ENCODE measurements at regions not wholly inside any gene's neighbourhood (a gene's known extent, or its start where the extent isn't known, plus 50 kb on each side); places are given as distances from the start of the nearest gene placed in this dataset.

DNA sequence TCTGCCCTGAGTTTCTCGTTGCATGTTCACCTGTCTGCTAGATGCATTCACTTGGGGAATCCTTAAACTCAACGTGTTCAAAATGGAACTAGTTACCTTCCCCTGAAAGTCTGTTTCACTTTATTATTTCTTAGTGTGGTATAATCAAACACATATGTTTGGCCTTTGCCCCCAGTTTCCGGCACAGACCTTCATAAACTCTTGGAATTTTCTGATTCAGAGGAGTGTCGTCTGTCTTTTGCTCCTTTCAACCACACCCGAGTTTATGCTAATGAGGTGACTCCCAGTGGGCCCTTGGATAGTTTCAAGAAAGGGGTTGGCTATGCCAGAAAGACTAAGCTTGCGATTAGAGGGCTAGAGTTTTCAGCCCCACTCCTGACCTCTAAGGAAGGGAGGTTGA lies 198.9 kb downstream of the CDCA7 start:
- H4K5ac ChIP-seq (ENCODE audit: insufficient read length, low read depth, low read length): no peak overlapping the region
- Mint-ChIP-seq H3K4me1 (peaks cover 13 to 14% of the 10 kb centered on the region in 2 experiments; a peak in 3 of 4 replicates), H3K36me3 (ENCODE audit: insufficient read depth in 1 of 3, low read depth in 3 of 3) (peaks cover 3 to 15% (median 7%) of the 10 kb centered on the region in 3 experiments; a peak in 5 of 7 replicates), H3K4me3 (no peak overlapping the region), H3K27ac (no peak overlapping the region; a peak in 1 of 7 replicates), H3K27me3 (ENCODE audit: low read depth) (no peaks in the 10 kb centered on the region; the same call in 1 of the 2 replicates), H3K9me3 (peaks cover 9 to 15% of the 10 kb centered on the region in 2 experiments; a peak in 4 of 5 replicates)
- H3K56ac ChIP-seq (ENCODE audit: insufficient read length, low read depth, low read length): no peak overlapping the region
- no peak overlapping the region for H3K9ac ChIP-seq (ENCODE audit: extremely low read depth, insufficient read length, low read length)
- H3K4me1 ChIP-seq (ENCODE audit: insufficient read depth, low read length): no peaks in the 10 kb centered on the region; the same call in 1 of the 2 replicates
- no peak overlapping the region for H2AFZ ChIP-seq (ENCODE audit: low read length)
- no peak overlapping the region for H3K4me2 ChIP-seq (ENCODE audit: insufficient read depth, insufficient read length, low read length)
- no peak overlapping the region for H3K4ac ChIP-seq (ENCODE audit: low read depth, low read length)
- H2BK15ac ChIP-seq (ENCODE audit: low read depth, low read length): no peak overlapping the region
- no peak overlapping the region for H2BK12ac ChIP-seq (ENCODE audit: insufficient read length, low read depth, low read length)
- H3K9me3 ChIP-seq (ENCODE audit: control insufficient read depth, low read depth, low read length): no peaks in the 10 kb centered on the region
- no peaks in the 10 kb centered on the region for H3K23me2 ChIP-seq (ENCODE audit: insufficient read length, low read depth, low read length, poor library complexity, severe bottlenecking)
- WGBS (ENCODE audit: extremely low coverage, insufficient read length, low lambda C conversion rate): no CpG with 5 or more reads among the region's 6 CpGs
- TF ChIP-seq, protein P1, sequence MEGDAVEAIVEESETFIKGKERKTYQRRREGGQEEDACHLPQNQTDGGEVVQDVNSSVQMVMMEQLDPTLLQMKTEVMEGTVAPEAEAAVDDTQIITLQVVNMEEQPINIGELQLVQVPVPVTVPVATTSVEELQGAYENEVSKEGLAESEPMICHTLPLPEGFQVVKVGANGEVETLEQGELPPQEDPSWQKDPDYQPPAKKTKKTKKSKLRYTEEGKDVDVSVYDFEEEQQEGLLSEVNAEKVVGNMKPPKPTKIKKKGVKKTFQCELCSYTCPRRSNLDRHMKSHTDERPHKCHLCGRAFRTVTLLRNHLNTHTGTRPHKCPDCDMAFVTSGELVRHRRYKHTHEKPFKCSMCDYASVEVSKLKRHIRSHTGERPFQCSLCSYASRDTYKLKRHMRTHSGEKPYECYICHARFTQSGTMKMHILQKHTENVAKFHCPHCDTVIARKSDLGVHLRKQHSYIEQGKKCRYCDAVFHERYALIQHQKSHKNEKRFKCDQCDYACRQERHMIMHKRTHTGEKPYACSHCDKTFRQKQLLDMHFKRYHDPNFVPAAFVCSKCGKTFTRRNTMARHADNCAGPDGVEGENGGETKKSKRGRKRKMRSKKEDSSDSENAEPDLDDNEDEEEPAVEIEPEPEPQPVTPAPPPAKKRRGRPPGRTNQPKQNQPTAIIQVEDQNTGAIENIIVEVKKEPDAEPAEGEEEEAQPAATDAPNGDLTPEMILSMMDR (conservative IDR thresholded peaks at IDR 0.05): no peak
- H3K27me3 ChIP-seq (ENCODE audit: insufficient read depth, low read length): no peaks in the 10 kb centered on the region
- no peak for DNase-seq
- no peak overlapping the region for H3K14ac ChIP-seq (ENCODE audit: insufficient read depth, low read length)
- H4K91ac ChIP-seq (ENCODE audit: insufficient read length, low read depth, low read length): no peak overlapping the region
- no peak overlapping the region for H2BK20ac ChIP-seq (ENCODE audit: low read depth, low read length, poor library complexity, severe bottlenecking)
- no peak overlapping the region for H2AK5ac ChIP-seq (ENCODE audit: insufficient read length, low read length)
- H2BK120ac ChIP-seq (ENCODE audit: low read depth, low read length, poor library complexity, severe bottlenecking): no peak overlapping the region
- no peak overlapping the region for H3K18ac ChIP-seq (ENCODE audit: insufficient read length, low read depth, low read length)
- H3K23ac ChIP-seq (ENCODE audit: insufficient read length, low read depth, low read length): no peak overlapping the region
- H2BK5ac ChIP-seq (ENCODE audit: insufficient read length, low read length): no peak overlapping the region
- no peak overlapping the region for H3K27ac ChIP-seq (ENCODE audit: insufficient read length, low read depth, low read length)
- no peaks in the 10 kb centered on the region for H3K79me2 ChIP-seq (ENCODE audit: insufficient read depth, low read length)
- no peaks in the 10 kb centered on the region for H4K20me1 ChIP-seq (ENCODE audit: control insufficient read depth, insufficient read depth, insufficient read length)
- no peak overlapping the region for H4K8ac ChIP-seq (replicated peaks; ENCODE audit: insufficient read length, low read depth, low read length)
- H3T11ph ChIP-seq (ENCODE audit: low read length): no peak overlapping the region
- no peaks in the 10 kb centered on the region for H3K79me1 ChIP-seq (ENCODE audit: insufficient read depth, low read depth, low read length, poor library complexity, severe bottlenecking)
